GM10266 (cell line): ENCODE measurements at regions not wholly inside any gene's neighbourhood (a gene's known extent, or its start where the extent isn't known, plus 50 kb on each side); places are given as distances from the start of the nearest gene placed in this dataset.
"Not testable (repeated sequence)": the region's sequence is repeated elsewhere in the genome, so short reads cannot be mapped to it uniquely, and the experiment has no call there.

Experiments used
- DNase-seq: peaks from one replicate; pipeline ENCODE4 v3.0.0; 2012; ENCODE audit errors: extremely low spot score
- TF ChIP-seq, protein P1 (sequence below): IDR thresholded peaks from 2 replicates; pipeline ENCODE4 v1.5.1; 2012; ENCODE audit warnings: mild to moderate bottlenecking, low read depth; ENCODE audit not compliant: control insufficient read depth, insufficient read depth; ENCODE audit errors: missing control alignments

DNA sequence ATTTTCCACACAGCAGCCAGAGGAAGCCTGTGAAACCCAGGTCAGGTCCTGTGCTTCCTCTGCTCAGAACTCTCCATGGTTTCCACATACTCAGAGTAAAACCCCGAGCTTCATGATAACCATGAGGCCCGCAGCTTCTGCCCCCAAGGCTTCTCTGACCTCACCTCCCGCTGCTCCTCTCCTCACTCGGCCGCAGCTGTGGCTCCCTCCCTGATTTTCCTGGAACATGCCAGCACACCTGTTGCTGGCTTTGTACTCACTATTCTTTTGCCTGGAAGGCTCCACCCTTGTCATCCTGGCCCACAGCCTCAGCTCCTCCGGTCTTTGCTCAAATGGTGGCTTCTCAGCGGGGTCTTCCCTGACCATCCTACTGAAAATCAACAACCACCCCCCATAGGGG is 341.7 kb downstream of the PREX1 start:
- TF ChIP-seq, protein P1, sequence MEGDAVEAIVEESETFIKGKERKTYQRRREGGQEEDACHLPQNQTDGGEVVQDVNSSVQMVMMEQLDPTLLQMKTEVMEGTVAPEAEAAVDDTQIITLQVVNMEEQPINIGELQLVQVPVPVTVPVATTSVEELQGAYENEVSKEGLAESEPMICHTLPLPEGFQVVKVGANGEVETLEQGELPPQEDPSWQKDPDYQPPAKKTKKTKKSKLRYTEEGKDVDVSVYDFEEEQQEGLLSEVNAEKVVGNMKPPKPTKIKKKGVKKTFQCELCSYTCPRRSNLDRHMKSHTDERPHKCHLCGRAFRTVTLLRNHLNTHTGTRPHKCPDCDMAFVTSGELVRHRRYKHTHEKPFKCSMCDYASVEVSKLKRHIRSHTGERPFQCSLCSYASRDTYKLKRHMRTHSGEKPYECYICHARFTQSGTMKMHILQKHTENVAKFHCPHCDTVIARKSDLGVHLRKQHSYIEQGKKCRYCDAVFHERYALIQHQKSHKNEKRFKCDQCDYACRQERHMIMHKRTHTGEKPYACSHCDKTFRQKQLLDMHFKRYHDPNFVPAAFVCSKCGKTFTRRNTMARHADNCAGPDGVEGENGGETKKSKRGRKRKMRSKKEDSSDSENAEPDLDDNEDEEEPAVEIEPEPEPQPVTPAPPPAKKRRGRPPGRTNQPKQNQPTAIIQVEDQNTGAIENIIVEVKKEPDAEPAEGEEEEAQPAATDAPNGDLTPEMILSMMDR: no peak
- no peak for DNase-seq

DNA sequence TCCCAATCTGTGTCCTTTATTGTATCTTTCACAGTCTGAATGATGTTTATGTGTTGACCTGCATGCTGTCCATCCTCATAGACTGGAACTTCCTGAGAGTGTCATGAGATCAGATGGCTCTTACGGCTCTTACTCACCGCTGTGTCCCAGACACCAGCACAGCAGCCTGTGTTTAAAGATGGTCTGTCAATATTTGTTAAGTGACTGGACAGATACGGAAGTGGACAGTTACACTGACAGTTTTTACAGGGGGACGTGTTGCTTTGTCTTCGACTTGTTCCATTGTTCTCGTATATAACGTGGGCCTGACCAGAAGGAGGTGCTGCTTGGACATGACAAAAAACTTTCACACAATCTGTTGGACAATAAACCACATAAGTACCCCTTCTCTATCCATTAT is 342.6 kb downstream of the PREX1 start:
- not testable (repeated sequence) for DNase-seq

DNA sequence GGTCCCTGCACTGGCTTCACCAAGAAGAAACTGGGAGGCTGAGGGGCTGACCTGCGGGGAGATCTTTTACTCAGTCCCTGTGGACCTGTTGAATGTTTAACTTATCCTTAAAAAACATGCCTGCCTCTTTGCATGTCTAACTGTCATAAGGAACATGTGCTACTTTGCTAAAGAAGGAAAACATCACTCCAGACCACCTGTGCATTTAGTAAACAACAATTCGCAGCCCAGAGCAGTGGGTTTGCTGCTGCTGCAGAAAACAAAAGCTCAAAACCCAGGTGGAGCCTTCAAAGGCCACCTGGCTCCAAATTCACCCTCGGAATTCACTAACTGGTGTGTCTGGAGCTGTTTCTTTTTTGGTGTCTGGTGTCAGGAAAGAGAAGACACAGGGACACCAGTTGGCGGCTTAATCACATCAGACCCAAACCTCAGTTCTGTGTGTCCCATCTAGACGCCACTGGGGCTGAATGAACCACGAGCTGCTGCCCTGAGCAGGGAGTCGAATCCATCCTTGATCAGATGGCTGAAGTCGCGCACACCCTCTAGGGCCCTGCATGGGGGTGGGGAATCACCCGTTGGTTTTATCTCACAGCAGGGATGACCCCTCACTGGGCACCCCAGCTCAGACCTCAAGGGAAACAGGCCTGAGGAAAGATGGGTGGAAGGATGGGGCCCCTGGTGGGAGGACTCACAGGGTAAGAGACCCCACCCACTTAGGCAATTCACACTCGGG is 344.3 kb downstream of the PREX1 start:
- TF ChIP-seq, protein P1: no peak
- DNase-seq: no peak

DNA sequence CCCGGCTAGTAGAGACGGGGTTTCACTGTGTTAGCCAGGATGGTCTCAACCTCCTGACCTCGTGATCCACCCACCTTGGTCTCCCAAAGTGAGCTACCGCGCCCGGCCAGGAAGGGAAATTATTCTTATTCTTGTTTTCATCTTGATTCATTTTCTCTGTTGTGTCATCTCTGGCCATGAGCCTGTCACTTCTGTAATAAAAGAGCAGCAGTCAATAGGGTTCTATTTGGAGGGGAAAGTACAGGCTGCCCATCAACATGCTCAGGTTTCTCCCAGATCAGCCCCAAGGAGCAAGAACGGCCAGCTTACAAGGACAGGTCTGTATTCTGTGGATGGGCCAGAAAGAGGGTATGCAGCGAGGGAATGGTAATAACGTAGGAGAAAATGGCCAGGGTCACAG is 345.0 kb downstream of the PREX1 start:
- TF ChIP-seq, protein P1: no peak
- peak; percentile 39 for DNase-seq

DNA sequence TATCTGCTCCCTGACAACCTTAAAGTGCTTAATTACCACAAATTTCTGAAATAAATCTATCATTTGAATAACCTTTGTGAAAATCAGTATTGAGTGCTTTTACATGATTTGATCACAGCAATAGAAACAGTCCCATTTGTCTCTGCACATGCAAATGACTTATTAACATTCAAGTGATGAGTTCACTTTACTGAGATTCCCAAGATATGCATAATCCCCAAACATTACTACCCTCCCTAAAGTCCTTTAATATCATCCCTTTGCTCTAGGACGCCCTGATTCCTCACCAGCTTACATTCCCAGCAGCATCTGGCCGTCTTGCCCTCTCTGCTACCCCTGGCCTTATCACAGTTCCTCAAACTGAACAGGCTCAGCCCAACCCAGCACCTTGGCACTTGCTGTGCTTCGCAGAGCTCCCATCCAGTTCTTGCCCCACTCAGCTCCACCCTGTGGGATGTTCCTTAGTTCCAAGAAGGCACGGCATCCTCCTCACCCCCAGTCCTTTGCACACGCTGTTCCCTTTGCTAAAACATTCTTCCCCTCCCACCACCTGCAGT is 347.5 kb downstream of the PREX1 start:
- no peak for DNase-seq
- TF ChIP-seq, protein P1: no peak

DNA sequence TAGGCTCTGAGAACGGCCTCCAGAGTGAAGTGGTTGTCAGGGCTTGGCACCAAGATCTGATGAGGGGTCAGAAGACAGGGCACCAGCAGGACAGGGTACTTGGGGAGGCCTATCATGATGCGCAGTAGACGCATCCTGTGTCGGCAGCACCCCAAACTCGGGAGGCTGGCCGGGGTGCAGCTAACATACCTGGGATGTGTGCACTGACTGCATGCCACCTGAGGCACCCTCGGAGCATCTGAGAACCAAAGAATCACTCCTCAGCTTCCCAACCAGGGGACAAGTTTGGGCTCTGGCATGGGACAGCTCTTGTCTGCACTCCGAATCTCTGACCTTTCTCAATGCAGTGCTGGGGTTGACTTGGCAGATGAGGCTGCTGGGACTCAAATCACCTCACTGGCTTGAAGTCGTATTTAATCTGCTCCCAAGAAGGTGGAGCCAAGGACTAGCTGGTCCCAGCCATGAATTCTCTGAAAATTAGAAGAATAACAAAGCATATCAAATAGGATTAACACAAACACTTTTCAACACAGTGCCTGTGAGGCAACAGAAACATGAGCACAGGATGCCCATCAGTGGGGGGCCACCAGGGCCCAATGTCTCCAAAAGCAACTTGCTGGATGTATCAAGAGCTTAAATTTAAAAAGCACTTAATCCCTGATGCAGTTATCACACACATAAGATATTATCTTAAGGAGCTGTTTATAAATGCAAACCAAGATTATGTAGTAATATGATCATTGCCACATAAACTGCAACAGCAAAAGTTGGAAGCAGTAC is 348.8 kb downstream of the PREX1 start:
- TF ChIP-seq, protein P1: no peak

DNA sequence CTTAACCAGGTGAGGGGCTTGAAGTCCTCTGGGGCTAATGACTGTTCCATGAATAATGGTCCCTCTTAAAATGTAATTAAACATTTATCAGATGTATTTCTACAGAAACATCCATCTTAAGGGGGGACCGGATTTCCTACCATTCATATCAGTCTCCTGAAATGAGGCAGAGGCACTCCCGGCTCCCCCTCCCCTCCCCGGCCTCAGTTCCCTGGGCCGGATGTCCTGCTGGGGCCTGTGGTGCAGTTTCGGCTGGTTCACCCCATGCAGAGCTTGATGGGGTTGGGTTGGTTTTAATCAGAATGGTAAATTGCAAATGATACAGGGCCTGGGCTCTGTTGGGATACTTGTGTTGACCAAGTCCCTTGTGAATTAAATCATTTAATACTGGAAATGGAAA is 349.4 kb downstream of the PREX1 start:
- DNase-seq: no peak

More for the DNA sequence above, 348.8 kb downstream of the PREX1 start:
- no peak for DNase-seq

More for the DNA sequence above, 349.4 kb downstream of the PREX1 start:
- TF ChIP-seq, protein P1: no peak
